Ascending aorta (tissue), 2 donors: ENCODE measurements at regions not wholly inside any gene's neighbourhood (a gene's known extent, or its start where the extent isn't known, plus 50 kb on each side); places are given as distances from the start of the nearest gene placed in this dataset.
A peak's percentile ranks its signal among the peaks of the same experiment; 100 is the strongest.

Source experiments
- DNase-seq, 2 donors: peaks; one replicate each; pipeline ENCODE4 v3.0.0-alpha.2; 2019; ENCODE audit warnings: low spot score in 2 of 2
- H3K27ac ChIP-seq, 2 donors: fragments of 200-600 bp; sonication (generic); one replicate each; pipeline ENCODE4 v1.5.1; 2016 to 2017; ENCODE audit warnings: mild to moderate bottlenecking in 1 of 2
- H3K27me3 ChIP-seq: fragments of 200-600 bp; sonication (generic); one replicate; pipeline ENCODE4 v1.5.1; 2017
- H3K36me3 ChIP-seq, 2 donors: fragments of 200-600 bp; sonication (generic); one replicate each; pipeline ENCODE4 v1.5.1; 2016
- H3K4me1 ChIP-seq, 2 donors: fragments of 200-600 bp; sonication (generic); one replicate each; pipeline ENCODE4 v1.5.1; 2016 to 2017; ENCODE audit warnings: mild to moderate bottlenecking in 1 of 2
- H3K4me3 ChIP-seq, 2 donors: fragments of 200-600 bp; sonication (generic); one replicate each; pipeline ENCODE4 v1.5.1; 2016 to 2017; ENCODE audit warnings: mild to moderate bottlenecking in 1 of 2
- H3K9me3 ChIP-seq, 2 donors: fragments of 200-600 bp; sonication (generic); one replicate each; pipeline ENCODE4 v1.5.1; 2016
- CTCF ChIP-seq, 3 experiments: fragments of 200-600 bp in 2 of 3; fragments of 450-650 bp in 1 of 3; sonication (generic) in 2 of 3; IDR thresholded peaks; one replicate each; pipeline ENCODE4 v1.5.1; 2016 to 2019; ENCODE audit warnings: antibody characterized with exemption in 3 of 3, mild to moderate bottlenecking in 1 of 3, moderate library complexity in 1 of 3
- intact Hi-C: fragments of 100-400 bp; cut with DNase I; formaldehyde crosslinking; loops from one replicate; pipeline ENCODE4 v1.15.1; 2023

DNA sequence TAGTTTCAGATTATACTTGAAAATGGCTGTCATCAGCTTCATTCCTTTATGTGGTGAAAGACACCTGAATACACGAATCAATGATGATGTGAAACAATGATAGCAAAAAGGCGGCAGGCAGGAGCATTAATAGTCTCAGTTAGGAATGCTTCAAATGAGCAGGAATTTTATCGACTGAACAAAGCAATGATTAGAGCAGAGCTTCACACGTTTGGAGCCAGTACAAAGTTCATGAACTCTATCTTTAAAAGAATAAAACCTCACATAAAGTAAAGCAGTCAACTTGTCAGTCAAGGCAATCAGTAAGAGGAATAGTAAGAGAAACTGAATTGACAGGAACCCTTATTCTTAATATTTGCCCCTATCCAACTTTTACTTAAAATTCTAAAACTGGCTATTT lies 78.4 kb upstream of the SERTAD2 start:
- Histone ChIP-seq H3K4me3 (no peak overlapping the region), H3K9me3 (no peaks in the 10 kb centered on the region), H3K4me1 (peaks cover 3 to 14% of the 10 kb centered on the region in 2 donors), H3K27ac (peak overlapping the region; percentile 60 to 63), H3K36me3 (no peaks in the 10 kb centered on the region), H3K27me3 (no peaks in the 10 kb centered on the region)
- TF ChIP-seq CTCF (IDR thresholded peaks at IDR 0.05): no peak
- intact Hi-C loops: no loop called here
- no peak for DNase-seq

DNA sequence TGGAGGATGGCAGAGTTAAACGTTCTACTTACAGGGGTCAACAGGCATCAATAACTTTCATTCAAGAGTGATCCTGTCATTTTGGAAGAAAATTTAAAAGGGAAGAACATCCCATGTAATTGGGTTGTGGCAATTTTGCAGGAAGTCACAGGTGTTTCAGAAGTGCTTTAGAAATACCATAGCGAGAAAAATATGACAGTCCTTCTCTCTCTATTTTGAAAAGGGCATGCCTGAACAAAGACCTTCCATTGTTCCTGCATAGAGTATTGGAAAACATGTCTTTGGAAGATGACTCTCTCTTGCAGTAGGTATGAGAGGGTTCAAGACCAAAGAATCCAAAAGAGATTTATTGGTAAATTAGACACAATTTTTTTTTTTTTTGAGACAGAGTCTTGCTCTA lies 81.8 kb upstream of the SERTAD2 start:
- H3K27ac ChIP-seq: peak overlapping the region in 1 of 2 donors; percentile 1
- H3K36me3 ChIP-seq: no peaks in the 10 kb centered on the region
- TF ChIP-seq CTCF (IDR thresholded peaks at IDR 0.05): no peak
- H3K27me3 ChIP-seq: no peaks in the 10 kb centered on the region
- peaks cover 0 to 3% of the 10 kb centered on the region in 2 donors for H3K4me1 ChIP-seq
- no peak for DNase-seq
- no peak overlapping the region for H3K4me3 ChIP-seq
- intact Hi-C loops: no loop called here
- H3K9me3 ChIP-seq: no peaks in the 10 kb centered on the region

GRCh38 chr2:64737547-64737946 lies 83.8 kb upstream of the SERTAD2 start:
- no peak overlapping the region for H3K4me3 ChIP-seq
- H3K9me3 ChIP-seq: no peaks in the 10 kb centered on the region
- H3K27me3 ChIP-seq: no peaks in the 10 kb centered on the region
- H3K27ac ChIP-seq: no peak overlapping the region
- H3K4me1 ChIP-seq: peaks cover 0 to 3% of the 10 kb centered on the region in 2 donors
- H3K36me3 ChIP-seq: no peaks in the 10 kb centered on the region
- DNase-seq: no peak
- intact Hi-C loops: no loop called here
- no peak for TF ChIP-seq CTCF (IDR thresholded peaks at IDR 0.05)

DNA sequence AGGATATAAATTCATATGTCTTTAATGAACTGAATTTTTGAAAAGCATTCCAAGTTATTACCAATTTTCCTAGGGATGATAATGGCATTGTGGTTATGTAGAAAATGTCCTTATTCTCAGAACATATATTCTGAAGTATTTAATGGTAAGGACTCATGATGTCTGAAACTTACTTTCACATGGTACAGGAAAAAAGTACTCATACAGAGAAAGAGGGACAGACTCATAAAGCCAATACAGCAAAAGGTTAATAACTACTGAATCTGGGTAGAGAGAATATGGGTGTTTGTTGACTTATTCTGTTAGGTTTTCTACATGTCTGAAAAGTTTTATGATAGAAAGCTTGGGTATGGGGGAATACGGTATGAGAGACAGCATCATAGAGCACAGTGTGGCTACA lies 84.3 kb upstream of the SERTAD2 start:
- intact Hi-C loops: no loop called here
- TF ChIP-seq CTCF (IDR thresholded peaks at IDR 0.05): no peak
- H3K9me3 ChIP-seq: no peaks in the 10 kb centered on the region

GRCh38 chr2:64742678-64743077 lies 89.0 kb upstream of the SERTAD2 start:
- H3K4me1 ChIP-seq: peaks cover 0 to 6% of the 10 kb centered on the region in 2 donors
- H3K4me3 ChIP-seq: no peak overlapping the region
- no peaks in the 10 kb centered on the region for H3K36me3 ChIP-seq
- no peak overlapping the region for H3K27ac ChIP-seq
- no peak for DNase-seq
- intact Hi-C loops: no loop called here
- TF ChIP-seq CTCF (IDR thresholded peaks at IDR 0.05): no peak
- no peaks in the 10 kb centered on the region for H3K9me3 ChIP-seq
- H3K27me3 ChIP-seq: no peaks in the 10 kb centered on the region

More for the DNA sequence above, 84.3 kb upstream of the SERTAD2 start:
- Histone ChIP-seq H3K4me3 (no peak overlapping the region), H3K4me1 (peaks cover 0 to 3% of the 10 kb centered on the region in 2 donors), H3K27me3 (no peaks in the 10 kb centered on the region), H3K27ac (no peak overlapping the region), H3K36me3 (no peaks in the 10 kb centered on the region)
- DNase-seq: no peak

DNA sequence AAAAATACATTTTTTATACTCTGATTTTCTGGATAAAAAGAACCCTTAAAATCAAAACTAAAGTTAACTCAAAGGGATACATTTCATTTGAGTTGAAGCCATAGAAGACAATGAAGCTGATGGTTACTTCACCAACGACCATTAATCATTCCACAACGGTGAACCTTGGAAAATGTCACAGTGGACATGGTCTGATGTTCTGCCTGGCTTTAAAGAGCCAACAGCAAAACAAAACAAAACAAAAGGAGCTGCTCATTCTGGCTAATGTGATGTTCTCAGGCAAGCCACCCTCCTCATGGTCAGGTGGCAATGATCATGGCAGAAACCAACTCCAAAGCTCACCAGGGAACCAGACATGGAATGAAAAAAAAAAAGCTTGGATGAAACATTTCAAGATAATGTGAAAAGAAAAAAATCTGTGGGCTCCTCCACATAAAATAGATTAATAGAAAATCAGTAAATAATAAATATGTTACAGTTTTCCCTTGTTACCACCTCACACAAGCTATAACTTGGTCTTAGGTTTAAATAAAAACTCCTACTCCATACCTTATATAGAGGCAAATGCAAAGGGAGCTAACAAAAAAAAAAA lies 90.1 kb upstream of the SERTAD2 start:
- no peak for DNase-seq

More for the DNA sequence above, 90.1 kb upstream of the SERTAD2 start:
- no peaks in the 10 kb centered on the region for H3K36me3 ChIP-seq
- peaks cover 0 to 15% of the 10 kb centered on the region in 2 donors for H3K4me1 ChIP-seq
- no peaks in the 10 kb centered on the region for H3K27me3 ChIP-seq
- no peak for TF ChIP-seq CTCF (IDR thresholded peaks at IDR 0.05)
- intact Hi-C loops: no loop called here
- no peak overlapping the region for H3K4me3 ChIP-seq
- H3K27ac ChIP-seq: no peak overlapping the region
- H3K9me3 ChIP-seq: no peaks in the 10 kb centered on the region
